ENCODE measurements at regions not wholly inside any gene's neighbourhood (a gene's known extent, or its start where the extent isn't known, plus 50 kb on each side); places are given as distances from the start of the nearest gene placed in this dataset.
A peak's percentile ranks its signal among the peaks of the same experiment; 100 is the strongest.

GRCh38 chr11:26198532-26199096, 133.3 kb upstream of the ANO3 start (continued):
- no peak for TF ChIP-seq USF2 (IDR thresholded peaks at IDR 0.05; ENCODE audit: borderline replicate concordance, low read depth, low read length)

- Histone ChIP-seq H3K27ac (ENCODE audit: low read depth in 2 of 2, low read length in 1 of 2) (peak overlapping the region; percentile 64 to 75; a peak in 3 of 4 replicates), H3K36me3 (replicated peaks in 1 of 2; ENCODE audit: control insufficient read depth in 1 of 2, insufficient read depth in 2 of 2, low read length in 1 of 2) (no peaks in the 10 kb centered on the region), H3K4me3 (ENCODE audit: low read depth in 2 of 2, low read length in 1 of 2) (no peak overlapping the region), H3K79me2 (ENCODE audit: insufficient read depth) (no peaks in the 10 kb centered on the region), H3K9me2 (no peaks in the 10 kb centered on the region), H3K4me2 (no peak overlapping the region), H4K20me1 (ENCODE audit: insufficient read depth) (no peaks in the 10 kb centered on the region), H3F3A (replicated peaks; ENCODE audit: insufficient read depth) (peaks cover 22% of the 10 kb centered on the region), H3K27me3 (ENCODE audit: insufficient read depth) (no peaks in the 10 kb centered on the region), H2AFZ (ENCODE audit: low read depth) (peak overlapping the region; percentile 64), H3K9me3 (no peaks in the 10 kb centered on the region), H3K4me1 (ENCODE audit: control insufficient read depth in 1 of 2, insufficient read depth in 2 of 2, low read depth in 1 of 2, low read length in 1 of 2) (peaks cover 0 to 14% of the 10 kb centered on the region in 2 experiments; a peak in 1 of 4 replicates), H3K9ac (no peak overlapping the region)
- TF ChIP-seq YY1 (IDR thresholded peaks at IDR 0.05; ENCODE audit: low read depth) (no peak), TEAD4 (IDR thresholded peaks at IDR 0.05; ENCODE audit: borderline replicate concordance, insufficient read depth) (no peak), MAX (IDR thresholded peaks at IDR 0.05; ENCODE audit: low read depth) (no peak), RAD21 (IDR thresholded peaks at IDR 0.05; ENCODE audit: low read length) (no peak), NFIC (IDR thresholded peaks at IDR 0.05; ENCODE audit: borderline replicate concordance) (peak; percentile 37; the same call in 1 of the 2 replicates), PBX3 (IDR thresholded peaks at IDR 0.05) (peak; percentile 50; the same call in 1 of the 2 replicates), TCF12 (IDR thresholded peaks at IDR 0.05) (peak; percentile 57)
- 73% methylated on average over 4 of the region's 4 CpGs for WGBS (ENCODE audit: low lambda C conversion rate)
- DNase-seq, result no peak
- CTCF ChIA-PET, result no interaction called here
- POLR2A ChIA-PET, result no interaction called here
Measured at GRCh38 chr11:26199331-26200095, 132.4 kb upstream of the ANO3 start.

- no peak overlapping the region for H2AFZ ChIP-seq (ENCODE audit: low read depth)
- H3K36me3 ChIP-seq (replicated peaks in 1 of 2; ENCODE audit: control insufficient read depth in 1 of 2, insufficient read depth in 2 of 2, low read length in 1 of 2), result no peaks in the 10 kb centered on the region
- no peaks in the 10 kb centered on the region for H3K9me3 ChIP-seq
- DNase-seq, result no peak
- H3K4me3 ChIP-seq (ENCODE audit: low read depth in 2 of 2, low read length in 1 of 2), result no peak overlapping the region
- ChIA-PET CTCF (interaction anchor here (1.0 kb wide), 1 partner anchor 26 kb away, joined by 3 read pairs; no protein-coding TSS in a partner anchor), POLR2A (no interaction called here)
- H3K79me2 ChIP-seq (ENCODE audit: insufficient read depth), result no peaks in the 10 kb centered on the region
- no peaks in the 10 kb centered on the region for H3K27me3 ChIP-seq (ENCODE audit: insufficient read depth)
- no peak overlapping the region for H3K4me2 ChIP-seq
- peaks cover 0 to 14% of the 10 kb centered on the region in 2 experiments; a peak in 1 of 4 replicates for H3K4me1 ChIP-seq (ENCODE audit: control insufficient read depth in 1 of 2, insufficient read depth in 2 of 2, low read depth in 1 of 2, low read length in 1 of 2)
- peaks cover 19% of the 10 kb centered on the region for H3F3A ChIP-seq (replicated peaks; ENCODE audit: insufficient read depth)
- H4K20me1 ChIP-seq (ENCODE audit: insufficient read depth), result no peaks in the 10 kb centered on the region
- no peaks in the 10 kb centered on the region for H3K9me2 ChIP-seq
- H3K9ac ChIP-seq, result no peak overlapping the region
- 3% methylated on average over 2 of the region's 2 CpGs for WGBS (ENCODE audit: low lambda C conversion rate)
- peak overlapping the region in 1 of 2 experiments; percentile 75; a peak in 2 of 4 replicates for H3K27ac ChIP-seq (ENCODE audit: low read depth in 2 of 2, low read length in 1 of 2)
- peak in 1 of 2 experiments; percentile 76; a peak in 2 of 4 replicates for TF ChIP-seq EP300 (IDR thresholded peaks at IDR 0.05; ENCODE audit: borderline replicate concordance in 1 of 2, low read depth in 1 of 2, low read length in 1 of 2)
- no peak for TF ChIP-seq FOXM1 (IDR thresholded peaks at IDR 0.05; ENCODE audit: low read depth)
- no peak for TF ChIP-seq RAD21 (IDR thresholded peaks at IDR 0.05; ENCODE audit: low read length)
- peak; percentile 84 for TF ChIP-seq PBX3 (IDR thresholded peaks at IDR 0.05)
- TF ChIP-seq NFIC (IDR thresholded peaks at IDR 0.05; ENCODE audit: borderline replicate concordance), result peak; percentile 28; the same call in 1 of the 2 replicates
- TF ChIP-seq JUND (IDR thresholded peaks at IDR 0.05), result peak; percentile 84
- TF ChIP-seq FOSL2 (IDR thresholded peaks at IDR 0.05; ENCODE audit: borderline replicate concordance, low read depth), result peak; percentile 87
- TF ChIP-seq RXRA (IDR thresholded peaks at IDR 0.05; ENCODE audit: borderline replicate concordance, low read depth), result peak; percentile 36; the same call in 1 of the 2 replicates
- peak; percentile 87 for TF ChIP-seq TCF12 (IDR thresholded peaks at IDR 0.05)
Measured at GRCh38 chr11:26201411-26201810, 130.5 kb upstream of the ANO3 start.

All from SK-N-SH (cell line).